GM23338 (cell line): ENCODE measurements at regions not wholly inside any gene's neighbourhood (a gene's known extent, or its start where the extent isn't known, plus 50 kb on each side); places are given as distances from the start of the nearest gene placed in this dataset.

Source experiments
- ATAC-seq: fragments of 200-7000 bp; cut with Tn5 transposase; 3 replicates; pipeline ENCODE4 v1.9.1; 2020
- DNase-seq: peaks from one replicate; pipeline ENCODE4 v3.0.0-alpha.2; 2015; ENCODE audit warnings: low spot score
- H2AFZ ChIP-seq: fragments of 200-600 bp; sonication (generic); 2 replicates; pipeline ENCODE4 v1.8.0; 2016; ENCODE audit warnings: antibody characterized with exemption, mild to moderate bottlenecking, moderate library complexity
- H3F3A ChIP-seq: fragments of 200-600 bp; sonication (generic); replicated peaks from 2 replicates; pipeline ENCODE4 v1.8.0; 2017; ENCODE audit warnings: antibody characterized with exemption, mixed run types, low read depth
- H3K27ac ChIP-seq: fragments of 200-600 bp; sonication (generic); 2 replicates; pipeline ENCODE4 v1.6.1; 2016; ENCODE audit warnings: low read depth
- H3K27me3 ChIP-seq: fragments of 200-600 bp; sonication (generic); 2 replicates; pipeline ENCODE4 v1.8.0; 2016; ENCODE audit warnings: mild to moderate bottlenecking, mixed run types, moderate library complexity; ENCODE audit not compliant: insufficient read depth
- H3K36me3 ChIP-seq: fragments of 200-600 bp; sonication (generic); 2 replicates; pipeline ENCODE4 v1.8.0; 2016; ENCODE audit warnings: mild to moderate bottlenecking; ENCODE audit not compliant: insufficient read depth
- H3K4me1 ChIP-seq: fragments of 200-600 bp; sonication (generic); 2 replicates; pipeline ENCODE4 v1.8.0; 2016; ENCODE audit warnings: mild to moderate bottlenecking, moderate library complexity; ENCODE audit not compliant: insufficient read depth
- H3K4me2 ChIP-seq: fragments of 200-600 bp; sonication (generic); 2 replicates; pipeline ENCODE4 v1.7.1; 2017; ENCODE audit warnings: mixed run types
- H3K4me3 ChIP-seq: fragments of 200-600 bp; sonication (generic); 2 replicates; pipeline ENCODE4 v1.6.1; 2016; ENCODE audit warnings: mixed run types
- H3K79me2 ChIP-seq: fragments of 200-600 bp; sonication (generic); replicated peaks from 2 replicates; pipeline ENCODE4 v1.8.0; 2017; ENCODE audit warnings: mild to moderate bottlenecking; ENCODE audit not compliant: insufficient read depth
- H3K9me2 ChIP-seq: fragments of 200-600 bp; sonication (generic); 2 replicates; pipeline ENCODE4 v1.8.0; 2017; ENCODE audit not compliant: insufficient read depth
- H4K20me1 ChIP-seq: fragments of 200-600 bp; sonication (generic); replicated peaks from 2 replicates; pipeline ENCODE4 v1.8.0; 2017; ENCODE audit warnings: mild to moderate bottlenecking; ENCODE audit not compliant: insufficient read depth
- H3K27ac Mint-ChIP-seq: 2 replicates; pipeline ENCODE4 v1.8.0; 2020; ENCODE audit warnings: inconsistent platforms, mild to moderate bottlenecking, moderate library complexity, mixed read lengths
- H3K27me3 Mint-ChIP-seq: 3 replicates; pipeline ENCODE4 v1.8.0; 2022; ENCODE audit warnings: low read depth, mild to moderate bottlenecking, moderate library complexity, mixed read lengths, inconsistent platforms; ENCODE audit not compliant: insufficient read depth, poor library complexity
- H3K36me3 Mint-ChIP-seq: 3 replicates; pipeline ENCODE4 v1.8.0; 2021; ENCODE audit warnings: low read depth, mild to moderate bottlenecking, inconsistent platforms, moderate library complexity, mixed read lengths
- H3K4me1 Mint-ChIP-seq: 3 replicates; pipeline ENCODE4 v1.8.0; 2020; ENCODE audit warnings: mild to moderate bottlenecking, inconsistent platforms, mixed read lengths
- H3K4me3 Mint-ChIP-seq: 3 replicates; pipeline ENCODE4 v1.8.0; 2021; ENCODE audit warnings: moderate library complexity, mild to moderate bottlenecking, inconsistent platforms, mixed read lengths
- H3K9me3 Mint-ChIP-seq: 3 replicates; pipeline ENCODE4 v1.8.0; 2020; ENCODE audit warnings: moderate library complexity, mild to moderate bottlenecking, inconsistent platforms, mixed read lengths
- ETS1 ChIP-seq: IDR thresholded peaks from 2 replicates; pipeline ENCODE4 v1.6.1; 2016; ENCODE audit warnings: antibody characterized with exemption
- EZH2phosphoT487 ChIP-seq: fragments of 200-600 bp; sonication (generic); IDR thresholded peaks from one replicate; pipeline ENCODE4 v1.8.1; 2018; ENCODE audit warnings: antibody characterized with exemption; ENCODE audit not compliant: unreplicated experiment
- NANOG ChIP-seq: IDR thresholded peaks from 2 replicates; pipeline ENCODE4 v1.6.1; 2016; ENCODE audit warnings: antibody characterized with exemption, borderline replicate concordance
- POLR2AphosphoS5 ChIP-seq: IDR thresholded peaks from 2 replicates; pipeline ENCODE4 v1.6.1; 2016; ENCODE audit warnings: antibody characterized with exemption, low read depth
- STAT1 ChIP-seq: IDR thresholded peaks from one replicate; pipeline ENCODE4 v1.6.1; 2016; ENCODE audit warnings: antibody characterized with exemption; ENCODE audit not compliant: unreplicated experiment
- ZNF114 ChIP-seq: fragments of 250-450 bp; sonication (Bioruptor Pico); IDR thresholded peaks from 2 replicates; pipeline ENCODE4 v1.5.0; 2020; ENCODE audit warnings: mild to moderate bottlenecking, moderate library complexity
- ZNF331 ChIP-seq: fragments of 250-450 bp; sonication (Bioruptor Pico); IDR thresholded peaks from 2 replicates; pipeline ENCODE4 v1.5.0; 2020; ENCODE audit warnings: low read depth, mild to moderate bottlenecking, moderate library complexity
- TF ChIP-seq, protein P1 (sequence below): IDR thresholded peaks from one replicate; pipeline ENCODE4 v1.6.1; 2018; ENCODE audit warnings: antibody characterized with exemption; ENCODE audit not compliant: unreplicated experiment
- TF ChIP-seq, protein P2 (sequence below), 2 experiments: fragments of 200-600 bp in 1 of 2; sonication (generic) in 1 of 2; conservative IDR thresholded peaks; 2 replicates each; pipeline versions ENCODE4 v1.5.1 to v1.6.1; 2016 to 2017; ENCODE audit warnings: antibody characterized with exemption in 2 of 2, low read depth in 2 of 2, mild to moderate bottlenecking in 2 of 2, moderate library complexity in 1 of 2

DNA sequence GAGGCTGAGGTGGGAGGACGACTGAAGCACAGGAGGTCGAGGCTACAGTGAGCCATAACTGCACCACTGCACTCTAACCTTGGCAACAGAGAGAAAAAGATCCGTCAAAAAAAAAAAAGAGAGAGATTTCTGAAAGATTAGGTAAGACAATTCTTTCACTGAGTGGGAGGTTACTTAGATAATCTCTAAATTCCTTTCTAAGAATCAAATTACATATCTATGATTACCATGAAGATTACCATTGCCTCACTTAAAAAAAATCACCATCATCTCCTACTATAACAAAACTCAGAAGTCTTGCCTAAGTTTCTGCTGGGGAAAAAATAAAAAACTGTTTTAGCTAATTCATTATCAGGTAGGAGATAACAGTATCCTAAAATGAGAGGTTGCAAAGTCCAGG lies 366.7 kb downstream of the DUSP6 start (continued):
- no peak for TF ChIP-seq ETS1

GRCh38 chr12:88985011-88985410 lies 367.3 kb downstream of the DUSP6 start:
- H3K9me3 Mint-ChIP-seq, result no peaks in the 10 kb centered on the region
- Histone ChIP-seq H3F3A (no peaks in the 10 kb centered on the region), H2AFZ (no peak overlapping the region), H3K4me1 (0 out of 2 replicates have a peak, but pooled peaks cover 13% of the 10 kb centered on the region), H3K27ac (no peak overlapping the region), H3K27me3 (no peaks in the 10 kb centered on the region), H4K20me1 (no peaks in the 10 kb centered on the region), H3K79me2 (no peaks in the 10 kb centered on the region), H3K9me2 (peaks cover 7% of the 10 kb centered on the region; the same call in 1 of the 2 replicates), H3K36me3 (no peaks in the 10 kb centered on the region), H3K4me3 (no peak overlapping the region), H3K4me2 (no peak overlapping the region)
- H3K27me3 Mint-ChIP-seq, result no peaks in the 10 kb centered on the region
- no peak for DNase-seq
- H3K4me1 Mint-ChIP-seq, result peaks cover 9% of the 10 kb centered on the region
- H3K27ac Mint-ChIP-seq, result no peak overlapping the region
- no peak for ATAC-seq
- no peaks in the 10 kb centered on the region for H3K36me3 Mint-ChIP-seq
- no peak overlapping the region for H3K4me3 Mint-ChIP-seq
- TF ChIP-seq STAT1 (no peak), NANOG (no peak), ZNF114 (no peak), ZNF331 (CRISPR knock-in tag) (no peak)
- TF ChIP-seq, protein P1, sequence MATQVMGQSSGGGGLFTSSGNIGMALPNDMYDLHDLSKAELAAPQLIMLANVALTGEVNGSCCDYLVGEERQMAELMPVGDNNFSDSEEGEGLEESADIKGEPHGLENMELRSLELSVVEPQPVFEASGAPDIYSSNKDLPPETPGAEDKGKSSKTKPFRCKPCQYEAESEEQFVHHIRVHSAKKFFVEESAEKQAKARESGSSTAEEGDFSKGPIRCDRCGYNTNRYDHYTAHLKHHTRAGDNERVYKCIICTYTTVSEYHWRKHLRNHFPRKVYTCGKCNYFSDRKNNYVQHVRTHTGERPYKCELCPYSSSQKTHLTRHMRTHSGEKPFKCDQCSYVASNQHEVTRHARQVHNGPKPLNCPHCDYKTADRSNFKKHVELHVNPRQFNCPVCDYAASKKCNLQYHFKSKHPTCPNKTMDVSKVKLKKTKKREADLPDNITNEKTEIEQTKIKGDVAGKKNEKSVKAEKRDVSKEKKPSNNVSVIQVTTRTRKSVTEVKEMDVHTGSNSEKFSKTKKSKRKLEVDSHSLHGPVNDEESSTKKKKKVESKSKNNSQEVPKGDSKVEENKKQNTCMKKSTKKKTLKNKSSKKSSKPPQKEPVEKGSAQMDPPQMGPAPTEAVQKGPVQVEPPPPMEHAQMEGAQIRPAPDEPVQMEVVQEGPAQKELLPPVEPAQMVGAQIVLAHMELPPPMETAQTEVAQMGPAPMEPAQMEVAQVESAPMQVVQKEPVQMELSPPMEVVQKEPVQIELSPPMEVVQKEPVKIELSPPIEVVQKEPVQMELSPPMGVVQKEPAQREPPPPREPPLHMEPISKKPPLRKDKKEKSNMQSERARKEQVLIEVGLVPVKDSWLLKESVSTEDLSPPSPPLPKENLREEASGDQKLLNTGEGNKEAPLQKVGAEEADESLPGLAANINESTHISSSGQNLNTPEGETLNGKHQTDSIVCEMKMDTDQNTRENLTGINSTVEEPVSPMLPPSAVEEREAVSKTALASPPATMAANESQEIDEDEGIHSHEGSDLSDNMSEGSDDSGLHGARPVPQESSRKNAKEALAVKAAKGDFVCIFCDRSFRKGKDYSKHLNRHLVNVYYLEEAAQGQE, result no peak
- TF ChIP-seq, protein P2, sequence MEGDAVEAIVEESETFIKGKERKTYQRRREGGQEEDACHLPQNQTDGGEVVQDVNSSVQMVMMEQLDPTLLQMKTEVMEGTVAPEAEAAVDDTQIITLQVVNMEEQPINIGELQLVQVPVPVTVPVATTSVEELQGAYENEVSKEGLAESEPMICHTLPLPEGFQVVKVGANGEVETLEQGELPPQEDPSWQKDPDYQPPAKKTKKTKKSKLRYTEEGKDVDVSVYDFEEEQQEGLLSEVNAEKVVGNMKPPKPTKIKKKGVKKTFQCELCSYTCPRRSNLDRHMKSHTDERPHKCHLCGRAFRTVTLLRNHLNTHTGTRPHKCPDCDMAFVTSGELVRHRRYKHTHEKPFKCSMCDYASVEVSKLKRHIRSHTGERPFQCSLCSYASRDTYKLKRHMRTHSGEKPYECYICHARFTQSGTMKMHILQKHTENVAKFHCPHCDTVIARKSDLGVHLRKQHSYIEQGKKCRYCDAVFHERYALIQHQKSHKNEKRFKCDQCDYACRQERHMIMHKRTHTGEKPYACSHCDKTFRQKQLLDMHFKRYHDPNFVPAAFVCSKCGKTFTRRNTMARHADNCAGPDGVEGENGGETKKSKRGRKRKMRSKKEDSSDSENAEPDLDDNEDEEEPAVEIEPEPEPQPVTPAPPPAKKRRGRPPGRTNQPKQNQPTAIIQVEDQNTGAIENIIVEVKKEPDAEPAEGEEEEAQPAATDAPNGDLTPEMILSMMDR (conservative IDR thresholded peaks at IDR 0.05; ENCODE audit: low read depth in 2 of 2), result no peak

- no peaks in the 10 kb centered on the region for H3K9me3 Mint-ChIP-seq
- no peaks in the 10 kb centered on the region for H3K36me3 Mint-ChIP-seq
- Histone ChIP-seq H2AFZ (no peak overlapping the region), H3K9me2 (peaks cover 7% of the 10 kb centered on the region; the same call in 1 of the 2 replicates), H3K4me1 (0 out of 2 replicates have a peak, but pooled peaks cover 13% of the 10 kb centered on the region), H3K79me2 (no peaks in the 10 kb centered on the region), H3K36me3 (no peaks in the 10 kb centered on the region), H3F3A (no peaks in the 10 kb centered on the region), H3K27me3 (no peaks in the 10 kb centered on the region), H3K27ac (no peak overlapping the region), H3K4me3 (no peak overlapping the region), H4K20me1 (no peaks in the 10 kb centered on the region), H3K4me2 (no peak overlapping the region)
- DNase-seq (no peak), ATAC-seq (no peak)
- no peak overlapping the region for H3K4me3 Mint-ChIP-seq
- peaks cover 9% of the 10 kb centered on the region for H3K4me1 Mint-ChIP-seq
- H3K27me3 Mint-ChIP-seq, result no peaks in the 10 kb centered on the region
- H3K27ac Mint-ChIP-seq, result no peak overlapping the region
- TF ChIP-seq EZH2phosphoT487 (no peak), POLR2AphosphoS5 (no peak), ETS1 (no peak)
- TF ChIP-seq, protein P1, result no peak
- TF ChIP-seq, protein P2 (conservative IDR thresholded peaks at IDR 0.05; ENCODE audit: low read depth in 2 of 2), result no peak
These were observed 369.6 kb downstream of the DUSP6 start for GRCh38 chr12:88982694-88983093.
